OCI-LY3 (cell line): ENCODE measurements at regions not wholly inside any gene's neighbourhood (a gene's known extent, or its start where the extent isn't known, plus 50 kb on each side); places are given as distances from the start of the nearest gene placed in this dataset.

ENCODE experiments used
- CTCF ChIP-seq: fragments of 200-600, 300-600 bp; sonication (generic); IDR thresholded peaks from 2 replicates; pipeline ENCODE4 v1.5.1; 2014; ENCODE audit warnings: antibody characterized with exemption, low read length, low read depth
- EZH2phosphoT487 ChIP-seq: fragments of 200-600 bp; shearing (Covaris generic); IDR thresholded peaks from 2 replicates; pipeline ENCODE4 v1.6.1; 2018; ENCODE audit warnings: antibody characterized with exemption, mixed run types, low read depth

- no peak for TF ChIP-seq CTCF
- TF ChIP-seq EZH2phosphoT487 = no peak
These were observed 82.5 kb upstream of the LMNB1 start for GRCh38 chr5:126694403-126694802.
